ENCODE measurements at regions not wholly inside any gene's neighbourhood (a gene's known extent, or its start where the extent isn't known, plus 50 kb on each side); places are given as distances from the start of the nearest gene placed in this dataset.

- TF ChIP-seq GATA3 (IDR thresholded peaks at IDR 0.05; ENCODE audit: low read depth, low read length) (no peak), GATA2 (IDR thresholded peaks at IDR 0.05; ENCODE audit: low read depth, low read length) (no peak)
These were observed 159.0 kb upstream of the SFSWAP start for GRCh38 chr12:131551675-131552491.

GRCh38 chr12:131552492-131552863 lies 158.4 kb upstream of the SFSWAP start:
- TF ChIP-seq GATA3 (IDR thresholded peaks at IDR 0.05; ENCODE audit: low read depth, low read length) (no peak), GATA2 (IDR thresholded peaks at IDR 0.05; ENCODE audit: low read depth, low read length) (no peak)

- TF ChIP-seq GATA2 (IDR thresholded peaks at IDR 0.05; ENCODE audit: low read depth, low read length) (no peak), GATA3 (IDR thresholded peaks at IDR 0.05; ENCODE audit: low read depth, low read length) (no peak)
These were observed 157.7 kb upstream of the SFSWAP start for GRCh38 chr12:131553096-131553777.

GRCh38 chr12:131555197-131555846 lies 155.6 kb upstream of the SFSWAP start:
- no peak for TF ChIP-seq GATA2 (IDR thresholded peaks at IDR 0.05; ENCODE audit: low read depth, low read length)
- no peak for TF ChIP-seq GATA3 (IDR thresholded peaks at IDR 0.05; ENCODE audit: low read depth, low read length)

DNA sequence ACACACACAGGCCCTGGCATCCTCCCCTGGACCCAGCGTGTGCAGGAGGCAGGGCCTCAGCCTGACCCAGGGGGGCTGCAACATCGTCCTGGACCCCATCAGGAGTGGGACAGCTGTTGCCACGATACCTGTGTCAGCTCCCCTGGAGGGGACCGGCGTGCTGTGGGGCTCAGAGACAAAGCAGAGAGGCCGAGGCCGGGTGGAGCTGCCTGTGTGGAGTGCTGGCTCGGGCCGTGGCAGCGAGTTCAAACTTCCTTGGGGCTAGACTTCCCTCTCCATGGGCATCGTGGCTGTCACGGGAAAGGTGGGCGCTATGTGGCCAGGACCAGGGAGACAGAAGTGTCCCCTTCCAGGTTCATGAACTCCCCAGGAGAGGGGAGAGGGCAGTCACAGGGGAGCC lies 155.0 kb upstream of the SFSWAP start:
- TF ChIP-seq GATA2 (IDR thresholded peaks at IDR 0.05; ENCODE audit: low read depth, low read length) (no peak), GATA3 (IDR thresholded peaks at IDR 0.05; ENCODE audit: low read depth, low read length) (no peak)

GRCh38 chr12:131557078-131557709 lies 153.7 kb upstream of the SFSWAP start:
- TF ChIP-seq GATA2 (IDR thresholded peaks at IDR 0.05; ENCODE audit: low read depth, low read length), result no peak
- no peak for TF ChIP-seq GATA3 (IDR thresholded peaks at IDR 0.05; ENCODE audit: low read depth, low read length)

DNA sequence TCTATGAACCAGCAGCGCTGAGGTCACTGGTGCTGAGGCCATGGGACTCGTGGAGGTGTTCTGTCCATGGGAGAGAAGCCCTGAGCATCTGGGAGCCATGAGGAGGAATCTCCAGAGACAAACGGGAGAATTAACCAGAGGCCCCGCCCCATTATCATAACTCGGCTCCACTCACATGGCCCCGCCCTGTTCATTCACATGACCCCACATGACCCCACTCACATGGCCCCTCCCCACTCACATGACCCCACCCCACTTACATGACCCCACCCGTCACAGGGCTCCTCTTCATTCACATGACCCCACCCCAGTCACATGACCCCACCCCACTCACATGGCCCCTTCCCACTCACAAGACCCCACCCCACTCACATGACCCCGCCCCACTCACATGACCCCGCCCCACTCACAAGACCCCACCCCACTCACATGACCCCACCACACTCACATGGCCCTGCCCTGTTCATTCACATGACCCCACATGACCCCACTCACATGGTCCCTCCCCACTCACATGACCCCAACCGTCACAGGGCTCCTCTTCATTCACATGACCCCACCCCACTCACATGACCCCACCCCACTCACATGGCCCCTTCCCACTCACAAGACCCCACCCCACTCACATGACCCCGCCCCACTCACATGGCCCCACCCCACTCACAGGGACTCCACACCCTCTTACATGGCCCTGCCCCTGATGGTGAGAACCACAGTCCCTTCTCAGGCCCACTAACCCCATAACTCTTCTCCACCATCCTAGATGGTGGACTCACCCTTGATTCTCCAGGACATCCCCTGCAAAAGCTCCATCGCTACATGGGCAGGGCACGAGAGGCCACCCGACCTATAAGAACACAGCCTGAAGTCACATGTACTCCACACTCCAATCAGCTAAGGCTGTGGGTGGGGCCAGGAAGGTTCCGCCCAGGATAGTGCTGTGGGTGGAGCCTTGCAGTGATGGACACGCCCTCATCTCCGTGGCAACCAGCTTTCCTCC lies 151.1 kb upstream of the SFSWAP start:
- TF ChIP-seq GATA2 (IDR thresholded peaks at IDR 0.05; ENCODE audit: low read depth, low read length) (no peak), GATA3 (IDR thresholded peaks at IDR 0.05; ENCODE audit: low read depth, low read length) (no peak)

GRCh38 chr12:131561051-131561450 lies 149.8 kb upstream of the SFSWAP start:
- TF ChIP-seq GATA3 (IDR thresholded peaks at IDR 0.05; ENCODE audit: low read depth, low read length), result no peak
- no peak for TF ChIP-seq GATA2 (IDR thresholded peaks at IDR 0.05; ENCODE audit: low read depth, low read length)

DNA sequence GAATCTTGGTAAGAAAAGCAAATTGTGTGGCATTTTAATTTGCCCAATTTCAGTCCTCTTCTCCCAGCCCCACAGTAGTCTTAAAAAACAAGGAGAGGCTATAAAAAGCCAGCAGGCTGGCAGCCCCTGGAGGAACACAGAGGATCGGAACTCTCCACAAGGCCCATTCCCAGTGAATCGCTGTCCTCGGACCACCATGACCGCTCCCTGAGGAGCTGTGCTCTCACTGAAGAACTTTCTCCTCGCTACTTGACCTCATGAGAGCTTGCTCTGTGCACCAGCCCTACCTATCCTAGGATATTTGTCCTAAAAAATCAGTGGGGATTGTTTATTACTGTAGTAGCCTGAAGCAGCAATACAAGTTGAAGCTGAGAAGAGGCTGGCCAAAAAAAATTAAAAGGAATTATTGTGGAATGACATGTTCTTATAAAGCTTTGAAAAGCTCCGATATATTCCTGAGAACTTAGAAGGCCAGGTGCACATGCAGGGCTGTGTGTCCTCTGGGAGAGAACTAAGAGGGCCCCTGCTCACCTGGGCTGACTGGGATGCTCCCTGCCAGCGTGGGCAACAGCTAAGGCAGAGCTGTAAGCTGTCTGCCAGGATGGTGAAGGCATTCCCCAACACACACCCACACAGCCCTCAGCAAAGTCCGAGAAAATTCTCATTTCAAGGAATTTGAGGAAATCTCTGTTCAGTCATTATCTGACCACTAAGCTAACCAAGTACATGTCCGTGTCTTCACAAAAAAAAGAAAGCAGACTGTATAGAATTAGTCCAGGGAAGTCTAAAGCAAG lies 148.8 kb upstream of the SFSWAP start:
- TF ChIP-seq GATA3 (IDR thresholded peaks at IDR 0.05; ENCODE audit: low read depth, low read length) (no peak), GATA2 (IDR thresholded peaks at IDR 0.05; ENCODE audit: low read depth, low read length) (no peak)

DNA sequence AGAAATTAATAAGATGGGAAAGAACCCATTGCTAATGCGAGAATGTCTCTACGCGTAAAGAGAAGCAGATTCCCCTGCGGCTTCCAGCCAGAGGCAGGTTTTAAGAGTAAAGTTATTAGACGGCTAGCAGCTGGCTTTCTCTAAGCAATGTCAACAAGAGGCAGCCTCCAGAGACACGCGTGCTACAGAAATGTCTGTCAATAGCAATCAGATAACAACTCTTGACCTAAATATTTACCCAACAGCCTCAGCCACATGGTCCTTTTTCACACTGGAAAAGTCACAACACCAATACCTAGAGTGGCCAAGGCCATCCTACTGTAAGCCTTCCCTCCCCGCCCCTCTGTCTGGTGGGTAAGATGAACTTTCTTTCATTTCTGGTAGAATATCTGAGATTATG lies 146.0 kb upstream of the SFSWAP start:
- TF ChIP-seq GATA3 (IDR thresholded peaks at IDR 0.05; ENCODE audit: low read depth, low read length), result no peak
- peak; percentile 49; the same call in 1 of the 2 replicates for TF ChIP-seq GATA2 (IDR thresholded peaks at IDR 0.05; ENCODE audit: low read depth, low read length)

DNA sequence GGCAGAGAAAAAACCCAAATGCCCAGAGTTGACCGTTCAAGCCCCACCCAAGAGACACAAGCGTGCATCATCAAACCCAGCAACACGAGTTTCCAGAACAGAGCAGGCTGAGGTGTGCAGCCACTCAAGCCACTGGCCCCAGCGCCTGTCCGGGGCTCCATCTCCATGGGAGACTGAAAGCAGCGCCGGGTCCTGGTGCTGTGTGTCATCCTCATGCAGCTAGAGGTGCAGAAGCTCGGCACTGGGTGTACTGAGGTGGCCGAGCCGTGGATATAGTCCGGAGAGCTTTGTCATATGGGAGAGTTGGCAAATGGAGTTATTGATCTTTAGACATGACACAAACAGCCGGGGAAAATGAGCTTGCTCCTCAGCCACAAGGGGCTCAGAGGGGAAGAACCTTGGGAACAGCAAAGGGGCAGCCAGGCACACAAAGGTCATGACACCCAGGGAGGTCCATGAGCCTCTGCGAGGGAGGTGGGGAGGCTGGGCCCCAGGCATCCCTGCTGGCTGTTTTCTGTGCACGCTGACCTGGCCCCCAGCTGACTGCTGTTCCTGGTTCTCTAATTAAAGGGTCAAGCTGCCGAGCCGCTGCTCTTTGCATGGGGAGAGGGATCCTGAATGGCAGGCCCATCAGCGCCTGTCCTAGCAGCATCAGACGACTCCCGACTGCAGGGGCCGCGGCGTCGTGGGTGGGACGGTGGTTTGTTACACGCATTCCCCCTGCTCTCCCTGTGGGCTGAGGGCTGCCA lies 145.4 kb upstream of the SFSWAP start:
- TF ChIP-seq GATA2 (IDR thresholded peaks at IDR 0.05; ENCODE audit: low read depth, low read length), result no peak
- no peak for TF ChIP-seq GATA3 (IDR thresholded peaks at IDR 0.05; ENCODE audit: low read depth, low read length)

DNA sequence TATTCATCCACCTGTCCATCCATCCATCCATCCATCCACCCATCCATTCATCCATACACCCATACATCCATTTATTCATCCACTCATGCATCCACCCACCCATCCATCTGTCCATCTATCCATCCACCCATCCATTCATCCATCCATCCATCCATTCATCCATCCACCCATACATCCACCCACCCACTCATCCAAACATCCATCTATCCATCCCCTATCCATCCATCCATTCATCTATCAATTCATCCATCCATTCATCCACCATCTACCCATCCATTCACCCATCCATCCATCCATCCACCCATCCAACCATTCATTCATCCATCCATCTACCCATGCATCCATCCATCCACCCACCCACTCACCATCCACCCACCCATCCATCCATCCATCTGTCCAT lies 142.6 kb upstream of the SFSWAP start:
- TF ChIP-seq GATA2 (IDR thresholded peaks at IDR 0.05; ENCODE audit: low read depth, low read length) (no peak), GATA3 (IDR thresholded peaks at IDR 0.05; ENCODE audit: low read depth, low read length) (no peak)
